GM12892 (cell line): ENCODE measurements at regions not wholly inside any gene's neighbourhood (a gene's known extent, or its start where the extent isn't known, plus 50 kb on each side); places are given as distances from the start of the nearest gene placed in this dataset.

Experiments used
- POLR2A ChIP-seq: IDR thresholded peaks from 2 replicates; pipeline ENCODE4 v1.6.1; 2011; ENCODE audit warnings: low read depth, low read length, control low read depth
- POLR2AphosphoS5 ChIP-seq: IDR thresholded peaks from 2 replicates; pipeline ENCODE4 v1.6.1; 2011; ENCODE audit warnings: low read depth, low read length, control low read depth
- TAF1 ChIP-seq: IDR thresholded peaks from 2 replicates; pipeline ENCODE4 v1.6.1; 2011; ENCODE audit warnings: low read depth, mild to moderate bottlenecking, control low read depth, low read length, borderline replicate concordance

DNA sequence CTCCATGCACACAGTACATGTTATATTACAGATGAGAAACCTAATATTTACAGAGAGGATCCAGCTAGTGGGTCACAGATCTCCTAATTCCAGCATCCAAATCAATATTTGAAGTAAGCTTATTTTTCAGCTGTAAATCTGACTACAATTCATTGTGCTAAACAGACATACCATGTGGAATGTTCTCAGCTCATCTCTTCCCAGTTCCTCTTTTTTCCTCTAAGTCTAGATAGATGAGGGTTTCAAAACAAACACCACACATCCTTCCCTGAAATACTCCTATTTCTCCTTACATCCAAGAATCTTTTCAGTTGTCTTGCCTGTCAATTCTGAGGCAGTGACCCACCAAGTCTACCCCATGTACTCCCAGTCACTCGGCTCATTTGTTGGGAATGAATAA lies 200.7 kb upstream of the PIK3C3 start:
- no peak for TF ChIP-seq POLR2AphosphoS5
- no peak for TF ChIP-seq POLR2A
- TF ChIP-seq TAF1: no peak
